ENCODE measurements at regions not wholly inside any gene's neighbourhood (a gene's known extent, or its start where the extent isn't known, plus 50 kb on each side); places are given as distances from the start of the nearest gene placed in this dataset.

DNA sequence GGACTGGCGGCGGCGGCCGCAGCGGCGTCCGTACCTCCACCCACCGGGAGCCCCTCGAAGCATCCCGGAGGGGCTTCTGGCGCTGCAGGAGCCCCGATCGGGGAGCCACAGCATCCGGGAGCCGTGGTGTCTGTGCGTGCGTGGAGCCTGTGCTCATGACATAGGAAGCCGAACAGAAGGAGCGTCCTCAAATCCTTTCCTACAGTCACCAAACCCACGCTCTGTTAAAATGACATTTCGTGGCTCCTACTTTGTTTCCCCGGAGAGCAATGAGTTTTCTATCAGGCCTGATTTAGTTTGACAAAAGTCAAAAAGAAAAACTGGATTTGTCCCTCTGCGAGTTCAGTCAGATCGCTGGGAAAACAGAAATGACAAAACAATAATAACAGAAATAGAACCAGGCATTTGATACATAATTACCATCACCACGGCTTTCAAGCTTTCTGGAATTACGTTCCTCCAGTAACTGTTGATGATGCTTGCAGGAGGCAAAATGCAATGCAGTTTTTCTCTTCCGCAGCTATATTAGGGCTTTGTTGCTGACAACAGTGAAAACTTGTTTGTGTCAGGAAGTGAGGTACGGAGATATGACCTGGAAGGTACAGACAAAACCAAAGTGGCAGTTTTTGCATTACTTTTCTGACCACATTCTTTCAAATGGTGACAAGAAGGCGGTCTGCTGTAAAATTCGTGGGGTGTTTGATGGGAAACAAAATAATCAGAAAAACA lies 219.3 kb upstream of the MKLN1 start:
- no peak for DNase-seq (ENCODE audit: low read depth)

DNA sequence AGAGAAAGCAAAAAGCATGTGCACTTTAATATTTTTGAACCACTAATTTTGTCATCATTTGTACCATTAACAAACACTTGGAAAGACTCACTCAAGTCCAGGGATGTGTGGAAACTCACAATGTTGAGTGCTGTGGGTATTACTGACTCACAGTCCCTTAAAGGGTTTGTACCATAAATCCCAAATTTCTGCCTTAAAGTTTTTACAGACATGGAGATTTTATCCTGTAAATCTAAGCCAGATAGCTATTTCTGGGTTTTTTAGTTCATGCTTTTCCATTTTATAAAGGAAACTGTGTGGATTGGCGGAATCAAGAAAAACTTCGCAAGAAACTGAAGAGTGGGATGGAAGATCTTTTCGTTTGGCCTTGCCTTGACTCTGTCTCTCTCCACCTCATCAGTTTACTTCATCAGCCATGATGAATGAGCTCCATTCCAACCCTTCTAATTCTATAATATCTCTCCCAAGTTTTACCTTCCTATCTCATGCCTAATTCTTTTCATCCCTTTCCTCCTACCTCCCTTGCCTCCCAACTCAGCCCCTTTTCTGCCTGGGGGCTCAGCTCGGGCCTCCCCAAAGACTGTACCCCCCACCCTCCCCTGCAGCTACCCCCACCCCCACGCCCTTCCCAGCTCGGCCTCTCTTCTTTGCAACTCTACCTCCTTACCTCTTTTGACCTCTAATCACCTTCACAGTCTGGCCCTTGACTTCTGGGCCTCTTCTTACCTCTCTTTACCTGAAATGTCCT lies 218.5 kb upstream of the MKLN1 start:
- no peak for DNase-seq (ENCODE audit: low read depth)

GRCh38 chr7:131109759-131110296 lies 217.8 kb upstream of the MKLN1 start:
- peak; percentile 42 for DNase-seq (ENCODE audit: low read depth)

GRCh38 chr7:131110297-131111080 lies 217.2 kb upstream of the MKLN1 start:
- no peak for DNase-seq (ENCODE audit: low read depth)

GRCh38 chr7:131111081-131111576 lies 216.5 kb upstream of the MKLN1 start:
- peak; percentile 41 for DNase-seq (ENCODE audit: low read depth)

DNA sequence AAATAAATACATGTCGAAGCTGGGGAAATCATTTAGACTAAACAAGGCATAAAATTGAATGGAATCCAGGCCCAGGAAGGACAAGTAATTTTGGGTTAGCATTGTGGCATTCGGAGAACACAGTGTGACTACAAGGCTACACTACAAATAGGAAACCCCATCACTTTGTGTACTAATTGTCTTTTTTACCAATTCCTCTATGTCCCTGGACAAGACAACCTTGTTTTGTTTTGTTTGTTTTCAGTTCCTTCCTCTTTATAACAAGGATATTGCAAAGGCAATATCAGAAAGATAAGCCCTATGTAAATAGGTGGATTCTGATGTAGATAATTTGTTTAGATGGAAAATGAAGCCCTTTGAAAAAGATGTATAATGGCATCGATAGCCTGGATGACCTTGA lies 215.9 kb upstream of the MKLN1 start:
- no peak for DNase-seq (ENCODE audit: low read depth)

DNA sequence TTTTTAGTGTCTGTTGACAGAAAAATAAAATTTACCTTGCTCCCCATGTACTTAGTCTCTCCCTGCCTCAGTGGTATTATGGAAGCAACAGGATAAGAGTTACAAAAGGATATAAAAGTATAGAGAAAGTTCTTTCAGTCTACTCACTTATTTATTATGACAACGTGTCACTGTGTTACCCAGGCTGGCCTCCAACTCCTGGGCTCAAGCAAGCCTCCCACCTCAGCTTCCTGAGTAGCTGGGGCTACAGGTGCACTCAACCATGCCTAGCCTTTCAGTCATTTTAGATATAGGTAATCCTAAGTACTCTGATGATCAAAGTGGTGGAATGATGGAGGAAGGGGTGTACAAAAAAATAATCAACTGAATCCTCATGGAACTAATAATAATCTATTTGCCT lies 215.2 kb upstream of the MKLN1 start:
- DNase-seq (ENCODE audit: low read depth), result no peak

GRCh38 chr7:131115340-131115739 lies 212.3 kb upstream of the MKLN1 start:
- DNase-seq (ENCODE audit: low read depth), result no peak

GRCh38 chr7:131117439-131117838 lies 210.2 kb upstream of the MKLN1 start:
- DNase-seq (ENCODE audit: low read depth), result no peak

GRCh38 chr7:131119381-131119780 lies 208.3 kb upstream of the MKLN1 start:
- no peak for DNase-seq (ENCODE audit: low read depth)

- DNase-seq (ENCODE audit: low read depth), result no peak
Observed at GRCh38 chr7:131122394-131122793, 205.3 kb upstream of the MKLN1 start.

DNA sequence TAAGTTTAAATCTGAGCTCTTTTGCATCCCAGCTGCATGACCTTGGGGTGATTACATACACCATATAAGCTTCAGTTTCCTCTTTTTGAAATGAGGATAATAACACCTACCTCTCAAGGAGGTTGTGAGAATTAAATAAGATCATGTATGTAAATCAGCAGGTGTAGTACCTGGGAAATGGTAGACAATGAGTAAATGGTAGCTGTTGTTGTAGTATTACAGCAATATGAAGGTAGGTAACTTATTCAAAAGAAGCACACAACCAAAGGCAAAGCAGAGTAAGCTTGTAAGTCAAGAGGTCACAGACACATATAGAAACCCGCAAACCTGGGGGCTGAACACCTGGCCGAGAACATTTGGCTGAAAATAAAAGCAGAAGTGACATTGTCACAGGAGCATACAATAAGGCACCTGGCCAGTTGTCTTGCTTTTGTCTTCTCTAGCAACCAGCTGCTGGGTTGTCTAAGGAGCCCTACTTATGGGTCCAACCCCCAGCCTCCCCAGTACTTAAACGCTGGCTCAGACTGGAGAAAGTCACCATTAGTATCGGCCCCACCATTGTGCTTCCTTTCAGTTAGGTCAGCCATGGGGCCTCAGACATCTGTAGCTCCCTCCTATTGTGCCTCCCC lies 203.6 kb upstream of the MKLN1 start:
- DNase-seq (ENCODE audit: low read depth), result no peak

GRCh38 chr7:131124867-131125266 lies 202.8 kb upstream of the MKLN1 start:
- DNase-seq (ENCODE audit: low read depth), result no peak

GRCh38 chr7:131130324-131130723 lies 197.4 kb upstream of the MKLN1 start:
- DNase-seq (ENCODE audit: low read depth), result no peak

DNA sequence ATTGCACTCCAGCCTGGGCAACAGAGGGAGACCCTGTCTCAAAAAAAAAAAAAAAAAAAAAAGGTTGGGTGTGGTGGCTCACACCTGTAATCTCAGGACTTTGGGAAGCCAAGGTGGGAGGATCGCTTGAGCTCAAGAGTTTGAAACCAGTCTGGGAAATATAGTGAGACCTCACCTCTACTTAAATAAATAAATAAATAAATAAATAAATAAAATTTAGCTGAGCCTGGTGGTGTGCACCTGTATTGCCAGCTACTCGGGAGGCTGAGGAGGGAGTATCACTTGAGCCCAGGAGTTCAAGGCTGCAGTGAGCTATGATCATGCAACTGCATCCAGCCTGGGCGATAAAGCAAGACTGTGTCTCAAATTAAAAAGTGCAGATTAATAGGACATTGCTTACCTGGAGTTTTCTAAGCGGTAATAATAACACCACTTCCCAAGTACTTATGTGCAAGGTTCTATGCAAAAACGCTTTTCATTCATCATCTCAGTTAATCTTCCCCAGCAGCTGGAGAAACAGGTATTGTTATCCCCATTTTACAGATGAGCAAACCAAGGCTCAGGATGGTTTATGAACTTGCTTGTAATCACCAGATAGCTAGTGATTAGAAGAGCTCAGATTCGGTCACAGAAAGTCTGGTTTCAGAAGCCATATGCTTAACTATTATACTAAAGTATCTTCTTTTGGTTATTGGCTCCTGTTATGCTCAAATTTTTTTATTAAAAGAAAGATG lies 196.5 kb upstream of the MKLN1 start:
- no peak for DNase-seq (ENCODE audit: low read depth)

GRCh38 chr7:131131746-131132431 lies 195.8 kb upstream of the MKLN1 start:
- DNase-seq (ENCODE audit: low read depth), result no peak

GRCh38 chr7:131139462-131139861 lies 188.2 kb upstream of the MKLN1 start:
- no peak for DNase-seq (ENCODE audit: low read depth)

- DNase-seq (ENCODE audit: low read depth), result no peak
Observed at GRCh38 chr7:131141443-131141967, 186.2 kb upstream of the MKLN1 start.

GRCh38 chr7:131143869-131144268 lies 183.8 kb upstream of the MKLN1 start:
- no peak for DNase-seq (ENCODE audit: low read depth)

- DNase-seq (ENCODE audit: low read depth), result no peak
Observed at GRCh38 chr7:131145026-131145425, 182.7 kb upstream of the MKLN1 start.
